OCI-LY1 (cell line): ENCODE measurements at regions not wholly inside any gene's neighbourhood (a gene's known extent, or its start where the extent isn't known, plus 50 kb on each side); places are given as distances from the start of the nearest gene placed in this dataset.

ENCODE experiments used
- EZH2 ChIP-seq: fragments of 200-600 bp; sonication (generic), shearing (Covaris generic); IDR thresholded peaks from 2 replicates; pipeline ENCODE4 v1.8.0; 2017; ENCODE audit warnings: borderline replicate concordance, mixed run types, mild to moderate bottlenecking, antibody characterized with exemption, low read length, moderate library complexity, mixed read lengths
- TF ChIP-seq, protein P1 (sequence below): fragments of 200-600 bp; sonication (generic), shearing (Covaris generic); IDR thresholded peaks from 2 replicates; pipeline ENCODE4 v1.5.1; 2017; ENCODE audit warnings: mild to moderate bottlenecking, antibody characterized with exemption, low read length, moderate library complexity, mixed read lengths

- TF ChIP-seq, protein P1, sequence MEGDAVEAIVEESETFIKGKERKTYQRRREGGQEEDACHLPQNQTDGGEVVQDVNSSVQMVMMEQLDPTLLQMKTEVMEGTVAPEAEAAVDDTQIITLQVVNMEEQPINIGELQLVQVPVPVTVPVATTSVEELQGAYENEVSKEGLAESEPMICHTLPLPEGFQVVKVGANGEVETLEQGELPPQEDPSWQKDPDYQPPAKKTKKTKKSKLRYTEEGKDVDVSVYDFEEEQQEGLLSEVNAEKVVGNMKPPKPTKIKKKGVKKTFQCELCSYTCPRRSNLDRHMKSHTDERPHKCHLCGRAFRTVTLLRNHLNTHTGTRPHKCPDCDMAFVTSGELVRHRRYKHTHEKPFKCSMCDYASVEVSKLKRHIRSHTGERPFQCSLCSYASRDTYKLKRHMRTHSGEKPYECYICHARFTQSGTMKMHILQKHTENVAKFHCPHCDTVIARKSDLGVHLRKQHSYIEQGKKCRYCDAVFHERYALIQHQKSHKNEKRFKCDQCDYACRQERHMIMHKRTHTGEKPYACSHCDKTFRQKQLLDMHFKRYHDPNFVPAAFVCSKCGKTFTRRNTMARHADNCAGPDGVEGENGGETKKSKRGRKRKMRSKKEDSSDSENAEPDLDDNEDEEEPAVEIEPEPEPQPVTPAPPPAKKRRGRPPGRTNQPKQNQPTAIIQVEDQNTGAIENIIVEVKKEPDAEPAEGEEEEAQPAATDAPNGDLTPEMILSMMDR: no peak
- no peak for TF ChIP-seq EZH2
Observed at GRCh38 chr13:110012102-110012739, 225.8 kb upstream of the IRS2 start.
